B cell (primary cell): ENCODE measurements at regions not wholly inside any gene's neighbourhood (a gene's known extent, or its start where the extent isn't known, plus 50 kb on each side); places are given as distances from the start of the nearest gene placed in this dataset.

Source experiments
- CTCF ChIP-seq: fragments of 200-600 bp; IDR thresholded peaks from one replicate; pipeline ENCODE4 v1.8.0; 2022; ENCODE audit warnings: antibody characterized with exemption, mild to moderate bottlenecking
- EZH2 ChIP-seq: IDR thresholded peaks from 2 replicates; pipeline ENCODE4 v1.6.1; 2012; ENCODE audit warnings: borderline replicate concordance, low read depth, mild to moderate bottlenecking, moderate library complexity, low read length; ENCODE audit not compliant: insufficient read depth, poor library complexity, severe bottlenecking

- TF ChIP-seq EZH2 (no peak), CTCF (no peak)
Measured at GRCh38 chr1:175885326-175885725, 141.9 kb upstream of the TNR start.
